ENCODE measurements at regions not wholly inside any gene's neighbourhood (a gene's known extent, or its start where the extent isn't known, plus 50 kb on each side); places are given as distances from the start of the nearest gene placed in this dataset.

DNA sequence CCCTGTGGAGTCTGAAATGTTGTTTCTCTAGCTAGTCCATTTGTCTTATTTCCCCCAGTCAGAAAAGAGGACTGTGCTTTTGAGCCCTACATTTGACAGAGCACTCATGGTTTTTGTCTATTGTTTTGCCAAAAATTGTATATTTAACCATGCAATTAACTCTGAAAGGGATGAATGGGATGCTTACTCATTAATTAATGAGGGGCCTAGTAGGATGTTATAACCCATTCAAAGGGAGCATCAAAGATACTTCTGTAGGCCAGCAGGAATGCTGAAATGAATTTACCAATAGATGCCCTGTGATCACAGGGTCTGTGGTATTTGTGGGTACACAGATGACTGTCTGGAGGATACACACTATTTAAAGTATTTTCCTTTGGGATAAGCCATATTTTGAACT is 147.7 kb downstream of the FCRL5 start (continued):
- TF ChIP-seq, protein P1, sequence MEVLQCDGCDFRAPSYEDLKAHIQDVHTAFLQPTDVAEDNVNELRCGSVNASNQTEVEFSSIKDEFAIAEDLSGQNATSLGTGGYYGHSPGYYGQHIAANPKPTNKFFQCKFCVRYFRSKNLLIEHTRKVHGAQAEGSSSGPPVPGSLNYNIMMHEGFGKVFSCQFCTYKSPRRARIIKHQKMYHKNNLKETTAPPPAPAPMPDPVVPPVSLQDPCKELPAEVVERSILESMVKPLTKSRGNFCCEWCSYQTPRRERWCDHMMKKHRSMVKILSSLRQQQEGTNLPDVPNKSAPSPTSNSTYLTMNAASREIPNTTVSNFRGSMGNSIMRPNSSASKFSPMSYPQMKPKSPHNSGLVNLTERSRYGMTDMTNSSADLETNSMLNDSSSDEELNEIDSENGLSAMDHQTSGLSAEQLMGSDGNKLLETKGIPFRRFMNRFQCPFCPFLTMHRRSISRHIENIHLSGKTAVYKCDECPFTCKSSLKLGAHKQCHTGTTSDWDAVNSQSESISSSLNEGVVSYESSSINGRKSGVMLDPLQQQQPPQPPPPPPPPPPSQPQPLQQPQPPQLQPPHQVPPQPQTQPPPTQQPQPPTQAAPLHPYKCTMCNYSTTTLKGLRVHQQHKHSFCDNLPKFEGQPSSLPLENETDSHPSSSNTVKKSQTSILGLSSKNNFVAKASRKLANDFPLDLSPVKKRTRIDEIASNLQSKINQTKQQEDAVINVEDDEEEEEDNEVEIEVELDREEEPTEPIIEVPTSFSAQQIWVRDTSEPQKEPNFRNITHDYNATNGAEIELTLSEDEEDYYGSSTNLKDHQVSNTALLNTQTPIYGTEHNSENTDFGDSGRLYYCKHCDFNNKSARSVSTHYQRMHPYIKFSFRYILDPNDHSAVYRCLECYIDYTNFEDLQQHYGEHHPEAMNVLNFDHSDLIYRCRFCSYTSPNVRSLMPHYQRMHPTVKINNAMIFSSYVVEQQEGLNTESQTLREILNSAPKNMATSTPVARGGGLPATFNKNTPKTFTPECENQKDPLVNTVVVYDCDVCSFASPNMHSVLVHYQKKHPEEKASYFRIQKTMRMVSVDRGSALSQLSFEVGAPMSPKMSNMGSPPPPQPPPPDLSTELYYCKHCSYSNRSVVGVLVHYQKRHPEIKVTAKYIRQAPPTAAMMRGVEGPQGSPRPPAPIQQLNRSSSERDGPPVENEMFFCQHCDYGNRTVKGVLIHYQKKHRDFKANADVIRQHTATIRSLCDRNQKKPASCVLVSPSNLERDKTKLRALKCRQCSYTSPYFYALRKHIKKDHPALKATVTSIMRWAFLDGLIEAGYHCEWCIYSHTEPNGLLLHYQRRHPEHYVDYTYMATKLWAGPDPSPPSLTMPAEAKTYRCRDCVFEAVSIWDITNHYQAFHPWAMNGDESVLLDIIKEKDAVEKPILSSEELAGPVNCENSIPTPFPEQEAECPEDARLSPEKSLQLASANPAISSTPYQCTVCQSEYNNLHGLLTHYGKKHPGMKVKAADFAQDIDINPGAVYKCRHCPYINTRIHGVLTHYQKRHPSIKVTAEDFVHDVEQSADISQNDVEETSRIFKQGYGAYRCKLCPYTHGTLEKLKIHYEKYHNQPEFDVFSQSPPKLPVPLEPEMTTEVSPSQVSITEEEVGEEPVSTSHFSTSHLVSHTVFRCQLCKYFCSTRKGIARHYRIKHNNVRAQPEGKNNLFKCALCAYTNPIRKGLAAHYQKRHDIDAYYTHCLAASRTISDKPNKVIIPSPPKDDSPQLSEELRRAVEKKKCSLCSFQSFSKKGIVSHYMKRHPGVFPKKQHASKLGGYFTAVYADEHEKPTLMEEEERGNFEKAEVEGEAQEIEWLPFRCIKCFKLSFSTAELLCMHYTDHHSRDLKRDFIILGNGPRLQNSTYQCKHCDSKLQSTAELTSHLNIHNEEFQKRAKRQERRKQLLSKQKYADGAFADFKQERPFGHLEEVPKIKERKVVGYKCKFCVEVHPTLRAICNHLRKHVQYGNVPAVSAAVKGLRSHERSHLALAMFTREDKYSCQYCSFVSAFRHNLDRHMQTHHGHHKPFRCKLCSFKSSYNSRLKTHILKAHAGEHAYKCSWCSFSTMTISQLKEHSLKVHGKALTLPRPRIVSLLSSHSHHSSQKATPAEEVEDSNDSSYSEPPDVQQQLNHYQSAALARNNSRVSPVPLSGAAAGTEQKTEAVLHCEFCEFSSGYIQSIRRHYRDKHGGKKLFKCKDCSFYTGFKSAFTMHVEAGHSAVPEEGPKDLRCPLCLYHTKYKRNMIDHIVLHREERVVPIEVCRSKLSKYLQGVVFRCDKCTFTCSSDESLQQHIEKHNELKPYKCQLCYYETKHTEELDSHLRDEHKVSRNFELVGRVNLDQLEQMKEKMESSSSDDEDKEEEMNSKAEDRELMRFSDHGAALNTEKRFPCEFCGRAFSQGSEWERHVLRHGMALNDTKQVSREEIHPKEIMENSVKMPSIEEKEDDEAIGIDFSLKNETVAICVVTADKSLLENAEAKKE (CRISPR knock-in tag; IDR thresholded peaks at IDR 0.05) = no peak

- H3K9me3 Mint-ChIP-seq = no peaks in the 10 kb centered on the region
- H3K27ac Mint-ChIP-seq = no peak overlapping the region
- ATAC-seq = no peak
- TF ChIP-seq ZNF331 (CRISPR knock-in tag; IDR thresholded peaks at IDR 0.05; ENCODE audit: low read depth) = no peak
- no peak for TF ChIP-seq NANOG (IDR thresholded peaks at IDR 0.05; ENCODE audit: borderline replicate concordance)
- TF ChIP-seq EZH2 (IDR thresholded peaks at IDR 0.05; ENCODE audit: low read depth, unreplicated experiment) = no peak
- no peak for TF ChIP-seq ZNF114 (CRISPR knock-in tag; IDR thresholded peaks at IDR 0.05)
- TF ChIP-seq CTCF (conservative IDR thresholded peaks at IDR 0.05; ENCODE audit: low read depth in 2 of 2) = no peak
- TF ChIP-seq, protein P1 (CRISPR knock-in tag; IDR thresholded peaks at IDR 0.05) = no peak
- TF ChIP-seq CREB1 (CRISPR knock-in tag; IDR thresholded peaks at IDR 0.05; ENCODE audit: low read depth) = no peak
These were observed 148.2 kb downstream of the FCRL5 start for GRCh38 chr1:157404063-157404501.

More at GRCh38 chr1:157404063-157404501, 148.2 kb downstream of the FCRL5 start:
- 0 out of 2 replicates have a peak, but pooled peaks cover 7% of the 10 kb centered on the region for H3K9me2 ChIP-seq (ENCODE audit: insufficient read depth)
- no peaks in the 10 kb centered on the region for H3K4me1 ChIP-seq (ENCODE audit: insufficient read depth)
- no peak overlapping the region for H3K27ac ChIP-seq (ENCODE audit: low read depth)
- no peak overlapping the region for H3K4me2 ChIP-seq
- no peaks in the 10 kb centered on the region for H4K20me1 ChIP-seq (replicated peaks; ENCODE audit: insufficient read depth)
- peaks cover 5% of the 10 kb centered on the region for H3K27me3 Mint-ChIP-seq (ENCODE audit: insufficient read depth, low read depth, poor library complexity)
- H3K4me1 Mint-ChIP-seq = peaks cover 11% of the 10 kb centered on the region
- no peak for DNase-seq (ENCODE audit: low spot score)
- H2AFZ ChIP-seq = no peak overlapping the region
- H3K36me3 Mint-ChIP-seq (ENCODE audit: low read depth) = no peaks in the 10 kb centered on the region
- no peaks in the 10 kb centered on the region for H3K79me2 ChIP-seq (replicated peaks; ENCODE audit: insufficient read depth)
- no peaks in the 10 kb centered on the region for H3K36me3 ChIP-seq (ENCODE audit: insufficient read depth)
- no peak overlapping the region for H3K4me3 ChIP-seq
- H3K4me3 Mint-ChIP-seq = no peak overlapping the region
- no peaks in the 10 kb centered on the region for H3F3A ChIP-seq (replicated peaks; ENCODE audit: low read depth)
- H3K27me3 ChIP-seq (ENCODE audit: insufficient read depth) = no peaks in the 10 kb centered on the region
